HEK293T (cell line): ENCODE measurements at regions not wholly inside any gene's neighbourhood (a gene's known extent, or its start where the extent isn't known, plus 50 kb on each side); places are given as distances from the start of the nearest gene placed in this dataset.

Experiments
- CTCF ChIA-PET: fragments of 350-600 bp; formaldehyde crosslinking; extraction: SDS; loops from one replicate; lab custom pipeline; 2021; ENCODE audit warnings: antibody characterized with exemption, inconsistent platforms; lab: Yijun Ruan, JAX
- POLR2A ChIA-PET: fragments of 350-600 bp; formaldehyde crosslinking; extraction: SDS; loops from one replicate; lab custom pipeline; 2020; ENCODE audit warnings: antibody characterized with exemption, inconsistent platforms; lab: Yijun Ruan, JAX
- DNase-seq: peaks from one replicate; pipeline ENCODE4 v3.0.0; 2012; ENCODE audit warnings: mixed read lengths; ENCODE audit errors: extremely low spot score
- ARNT ChIP-seq: fragments of 450-650 bp; IDR thresholded peaks from 2 replicates; pipeline ENCODE4 v1.6.1; 2017; ENCODE audit warnings: mild to moderate bottlenecking
- BHLHE40 ChIP-seq: fragments of 450-650 bp; IDR thresholded peaks from 2 replicates; pipeline ENCODE4 v1.6.1; 2016; ENCODE audit warnings: mild to moderate bottlenecking, moderate library complexity, borderline replicate concordance
- CTBP1 ChIP-seq: fragments of 450-650 bp; IDR thresholded peaks from 2 replicates; pipeline ENCODE4 v1.6.1; 2016; ENCODE audit warnings: borderline replicate concordance
- ELF4 ChIP-seq: fragments of 450-650 bp; IDR thresholded peaks from 2 replicates; pipeline ENCODE4 v1.6.1; 2017; ENCODE audit warnings: antibody characterized with exemption
- FOXA1 ChIP-seq: fragments of 450-650 bp; IDR thresholded peaks from 2 replicates; pipeline ENCODE4 v1.6.1; 2016; ENCODE audit warnings: mild to moderate bottlenecking
- FOXK2 ChIP-seq: fragments of 450-650 bp; IDR thresholded peaks from 2 replicates; pipeline ENCODE4 v1.6.1; 2016; ENCODE audit warnings: mild to moderate bottlenecking
- FOXM1 ChIP-seq: fragments of 450-650 bp; IDR thresholded peaks from 2 replicates; pipeline ENCODE4 v1.6.1; 2017; ENCODE audit warnings: mild to moderate bottlenecking, borderline replicate concordance
- HDGF ChIP-seq: fragments of 450-650 bp; IDR thresholded peaks from 2 replicates; pipeline ENCODE4 v1.6.1; 2017; ENCODE audit warnings: antibody characterized with exemption, borderline replicate concordance
- L3MBTL2 ChIP-seq: fragments of 450-650 bp; conservative IDR thresholded peaks from 2 replicates; pipeline ENCODE4 v1.6.1; 2016; ENCODE audit warnings: mild to moderate bottlenecking
- LEF1 ChIP-seq: fragments of 450-650 bp; IDR thresholded peaks from 2 replicates; pipeline ENCODE4 v1.6.1; 2017; ENCODE audit warnings: mild to moderate bottlenecking, borderline replicate concordance
- NFRKB ChIP-seq: fragments of 450-650 bp; IDR thresholded peaks from 2 replicates; pipeline ENCODE4 v1.6.1; 2016; ENCODE audit warnings: mild to moderate bottlenecking, moderate library complexity
- PKNOX1 ChIP-seq: fragments of 450-650 bp; IDR thresholded peaks from 2 replicates; pipeline ENCODE4 v1.6.1; 2016
- SP1 ChIP-seq: fragments of 450-650 bp; IDR thresholded peaks from 2 replicates; pipeline ENCODE4 v1.6.1; 2017
- SUZ12 ChIP-seq: fragments of 450-650 bp; IDR thresholded peaks from 2 replicates; pipeline ENCODE4 v1.6.1; 2016; ENCODE audit warnings: mild to moderate bottlenecking
- TARDBP ChIP-seq: fragments of 450-650 bp; IDR thresholded peaks from 2 replicates; pipeline ENCODE4 v1.6.1; 2016
- ZNF384 ChIP-seq: fragments of 450-650 bp; IDR thresholded peaks from 2 replicates; pipeline ENCODE4 v1.6.1; 2016

- DNase-seq, result no peak
- TF ChIP-seq TARDBP (no peak), NFRKB (no peak), SP1 (no peak), PKNOX1 (no peak), SUZ12 (no peak), L3MBTL2 (no peak), ARNT (no peak), CTBP1 (no peak), HDGF (no peak), ZNF384 (no peak), FOXM1 (no peak), ELF4 (no peak)
- POLR2A ChIA-PET, result no interaction called here
- CTCF ChIA-PET, result no interaction called here
These were observed 74.6 kb upstream of the DOK6 start for GRCh38 chr18:69326094-69326493.

GRCh38 chr18:69328086-69328485, 72.6 kb upstream of the DOK6 start:
- CTCF ChIA-PET, result no interaction called here

GRCh38 chr18:69330385-69331005, 70.2 kb upstream of the DOK6 start:
- CTCF ChIA-PET, result no interaction called here

More at GRCh38 chr18:69328086-69328485, 72.6 kb upstream of the DOK6 start:
- POLR2A ChIA-PET, result no interaction called here
- TF ChIP-seq FOXM1 (no peak), ARNT (no peak), BHLHE40 (no peak), CTBP1 (no peak), FOXA1 (no peak), PKNOX1 (no peak), TARDBP (no peak), L3MBTL2 (no peak), ELF4 (no peak), FOXK2 (no peak), SP1 (no peak), HDGF (no peak)
- DNase-seq, result no peak

GRCh38 chr18:69349912-69350597, 50.6 kb upstream of the DOK6 start:
- CTCF ChIA-PET, result no interaction called here
- DNase-seq, result no peak
- POLR2A ChIA-PET, result no interaction called here
- TF ChIP-seq FOXK2, result no peak
- TF ChIP-seq TARDBP, result no peak

More at GRCh38 chr18:69330385-69331005, 70.2 kb upstream of the DOK6 start:
- no peak for DNase-seq
- TF ChIP-seq LEF1 (no peak), NFRKB (no peak)
- POLR2A ChIA-PET, result no interaction called here
